ENCODE measurements at regions not wholly inside any gene's neighbourhood (a gene's known extent, or its start where the extent isn't known, plus 50 kb on each side); places are given as distances from the start of the nearest gene placed in this dataset.

DNA sequence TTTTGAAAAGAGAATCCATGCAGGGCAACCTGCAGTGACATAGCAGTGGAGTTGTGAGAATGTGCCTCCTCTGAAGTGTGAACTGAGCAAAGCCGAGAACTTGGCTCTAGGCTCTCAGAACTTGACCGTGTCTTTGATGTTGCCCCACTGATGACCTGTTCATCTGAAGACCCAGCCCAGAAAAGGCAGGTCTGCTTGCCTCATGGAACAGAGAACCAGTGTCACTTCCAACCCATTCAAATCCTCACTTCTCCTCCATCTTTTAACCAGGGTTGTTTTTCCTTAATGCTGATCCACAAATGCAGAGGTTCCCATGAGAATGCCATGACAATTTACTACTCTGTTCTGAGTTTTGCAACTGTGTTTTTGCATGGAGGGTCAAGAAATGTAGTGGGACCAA, 155.4 kb downstream of the MED10 start:
- TF ChIP-seq CTCF (conservative IDR thresholded peaks at IDR 0.05): no peak
- no peak for TF ChIP-seq ZFX (IDR thresholded peaks at IDR 0.05)
- H3K27ac ChIP-seq: no peak overlapping the region

DNA sequence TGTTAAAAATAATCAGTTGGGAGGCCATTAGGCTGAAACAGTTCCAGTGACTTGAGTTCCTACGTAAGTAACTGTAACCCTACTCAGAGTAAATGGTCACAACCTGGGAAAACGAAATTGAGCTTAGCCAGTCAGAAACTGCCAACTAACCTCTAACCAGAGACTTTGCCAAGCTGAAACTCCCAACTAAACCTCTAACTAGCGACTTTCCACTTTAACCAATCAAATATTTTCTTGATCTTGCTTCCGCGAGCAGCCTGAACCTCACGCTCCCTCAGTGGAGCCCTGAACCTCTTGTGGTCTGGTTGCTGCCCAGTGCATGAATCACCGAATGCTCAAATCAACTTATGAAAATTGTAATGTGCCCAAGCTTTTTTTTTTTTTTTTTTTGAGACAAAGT, 156.2 kb downstream of the MED10 start:
- TF ChIP-seq ZFX (IDR thresholded peaks at IDR 0.05) (no peak), CTCF (conservative IDR thresholded peaks at IDR 0.05) (no peak)
- no peak overlapping the region for H3K27ac ChIP-seq

DNA sequence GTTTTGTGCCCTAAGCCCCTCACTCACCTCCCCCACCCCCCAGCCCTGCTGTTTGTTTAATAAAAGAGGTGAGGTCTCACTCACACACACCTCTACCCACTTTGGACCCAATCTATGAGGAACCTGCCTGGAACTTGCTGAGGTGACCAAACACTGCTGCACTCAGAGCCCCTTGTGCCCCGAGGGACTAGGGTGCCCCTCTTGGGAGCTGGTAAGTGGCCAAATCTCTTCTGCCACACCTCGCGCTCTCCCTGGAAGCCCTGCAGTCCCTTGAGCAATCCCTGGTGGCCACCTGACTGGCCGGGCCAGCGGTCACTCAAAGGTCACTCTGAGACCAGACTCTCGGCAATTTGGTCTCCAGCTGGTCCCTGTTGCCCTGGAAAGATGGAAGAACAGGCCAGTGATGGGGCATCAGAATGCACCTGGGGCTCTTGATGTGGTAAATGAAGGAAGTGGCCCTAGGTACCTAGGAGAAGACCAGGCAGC, 157.2 kb downstream of the MED10 start:
- no peak overlapping the region for H3K27ac ChIP-seq
- TF ChIP-seq CTCF (conservative IDR thresholded peaks at IDR 0.05): no peak
- no peak for TF ChIP-seq ZFX (IDR thresholded peaks at IDR 0.05)

- TF ChIP-seq ZFX (IDR thresholded peaks at IDR 0.05) (no peak), CTCF (conservative IDR thresholded peaks at IDR 0.05) (no peak)
- H3K27ac ChIP-seq: no peak overlapping the region
Measured at GRCh38 chr5:6220346-6221088, 157.8 kb downstream of the MED10 start.

GRCh38 chr5:6218517-6218916, 159.8 kb downstream of the MED10 start:
- no peak overlapping the region for H3K27ac ChIP-seq
- TF ChIP-seq CTCF (conservative IDR thresholded peaks at IDR 0.05) (no peak), ZFX (IDR thresholded peaks at IDR 0.05) (no peak)

DNA sequence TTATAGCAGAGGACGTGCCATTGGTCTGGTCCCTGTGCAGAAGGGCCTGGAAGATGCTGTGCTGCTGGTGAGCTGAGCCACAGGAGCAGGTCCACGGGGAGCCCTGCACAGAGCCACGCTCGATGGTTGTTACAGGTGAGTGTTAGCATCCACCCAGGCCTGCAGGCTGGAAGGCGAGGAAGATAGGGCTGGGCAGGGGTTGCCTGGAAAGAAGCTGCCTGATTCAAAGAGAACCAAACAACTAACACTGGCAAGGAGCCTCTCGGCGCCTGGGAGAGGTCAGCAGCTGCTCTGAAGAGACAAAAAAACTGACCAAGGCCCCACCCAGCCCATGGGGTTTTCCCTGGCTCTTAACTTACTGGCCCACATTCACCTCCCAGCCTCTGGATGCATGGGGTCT, 160.2 kb downstream of the MED10 start:
- no peak overlapping the region for H3K27ac ChIP-seq
- TF ChIP-seq CTCF (conservative IDR thresholded peaks at IDR 0.05): no peak
- no peak for TF ChIP-seq ZFX (IDR thresholded peaks at IDR 0.05)

- TF ChIP-seq ZFX (IDR thresholded peaks at IDR 0.05) (no peak), CTCF (conservative IDR thresholded peaks at IDR 0.05) (no peak)
- H3K27ac ChIP-seq: no peak overlapping the region
Measured at GRCh38 chr5:6216471-6217075, 161.8 kb downstream of the MED10 start.
